Activated CD8-positive, alpha-beta memory T cell treated with anti-CD3 and anti-CD28 coated beads for 36 hours (primary cell): ENCODE measurements at regions not wholly inside any gene's neighbourhood (a gene's known extent, or its start where the extent isn't known, plus 50 kb on each side); places are given as distances from the start of the nearest gene placed in this dataset.
"Not testable (repeated sequence)": the region's sequence is repeated elsewhere in the genome, so short reads cannot be mapped to it uniquely, and the experiment has no call there.

Experiments used
- CTCF ChIA-PET: fragments of 350-600 bp; sonication (Branson Sonifier 250); formaldehyde crosslinking; loops from one replicate; lab custom pipeline; 2021; ENCODE audit warnings: antibody characterized with exemption; lab: Charles Lee
- POLR2A ChIA-PET: fragments of 350-600 bp; sonication (Branson Sonifier 250); formaldehyde crosslinking; loops from one replicate; lab custom pipeline; 2021; ENCODE audit warnings: antibody characterized with exemption; lab: Charles Lee

- ChIA-PET CTCF (no interaction called here), POLR2A (no interaction called here)
Measured at GRCh38 chr4:83962492-83962891, 426.6 kb downstream of the GPAT3 start.

GRCh38 chr4:83961575-83961974 is 425.7 kb downstream of the GPAT3 start:
- ChIA-PET POLR2A (no interaction called here), CTCF (no interaction called here)

GRCh38 chr4:83959160-83959559 is 423.3 kb downstream of the GPAT3 start:
- ChIA-PET POLR2A (no interaction called here), CTCF (no interaction called here)

GRCh38 chr4:83947830-83948193 is 411.9 kb downstream of the GPAT3 start:
- CTCF ChIA-PET, result no interaction called here
- POLR2A ChIA-PET, result no interaction called here

GRCh38 chr4:83947125-83947829 is 411.4 kb downstream of the GPAT3 start:
- ChIA-PET POLR2A (no interaction called here), CTCF (no interaction called here)

- CTCF ChIA-PET, POLR2A ChIA-PET: not testable (repeated sequence)
Measured at GRCh38 chr4:83943691-83944090, 407.8 kb downstream of the GPAT3 start.

- ChIA-PET CTCF (no interaction called here), POLR2A (no interaction called here)
Measured at GRCh38 chr4:83932750-83933391, 397.0 kb downstream of the GPAT3 start.

- ChIA-PET POLR2A (no interaction called here), CTCF (no interaction called here)
Measured at GRCh38 chr4:83931659-83932438, 395.9 kb downstream of the GPAT3 start.

- ChIA-PET CTCF (no interaction called here), POLR2A (no interaction called here)
Measured at GRCh38 chr4:83929550-83929949, 393.6 kb downstream of the GPAT3 start.

- ChIA-PET POLR2A (no interaction called here), CTCF (no interaction called here)
Measured at GRCh38 chr4:83926950-83927349, 391.0 kb downstream of the GPAT3 start.

GRCh38 chr4:83923341-83923740 is 387.4 kb downstream of the GPAT3 start:
- POLR2A ChIA-PET, result no interaction called here
- CTCF ChIA-PET, result no interaction called here

- ChIA-PET CTCF (no interaction called here), POLR2A (no interaction called here)
Measured at GRCh38 chr4:83922402-83922801, 386.5 kb downstream of the GPAT3 start.

GRCh38 chr4:83921124-83921523 is 385.2 kb downstream of the GPAT3 start:
- POLR2A ChIA-PET, result no interaction called here
- CTCF ChIA-PET, result no interaction called here

GRCh38 chr4:83920375-83920774 is 384.5 kb downstream of the GPAT3 start:
- ChIA-PET CTCF (no interaction called here), POLR2A (no interaction called here)

GRCh38 chr4:83917572-83917971 is 381.7 kb downstream of the GPAT3 start:
- POLR2A ChIA-PET, result no interaction called here
- CTCF ChIA-PET, result no interaction called here

GRCh38 chr4:83910693-83911092 is 374.8 kb downstream of the GPAT3 start:
- CTCF ChIA-PET, result no interaction called here
- POLR2A ChIA-PET, result no interaction called here

GRCh38 chr4:83906561-83906960 is 370.7 kb downstream of the GPAT3 start:
- ChIA-PET CTCF (no interaction called here), POLR2A (no interaction called here)

- CTCF ChIA-PET, result no interaction called here
- POLR2A ChIA-PET, result no interaction called here
Measured at GRCh38 chr4:83905952-83906351, 370.0 kb downstream of the GPAT3 start.

GRCh38 chr4:83903740-83904139 is 367.8 kb downstream of the GPAT3 start:
- POLR2A ChIA-PET, CTCF ChIA-PET: not testable (repeated sequence)

GRCh38 chr4:83894831-83895230 is 358.9 kb downstream of the GPAT3 start:
- CTCF ChIA-PET, result no interaction called here

GRCh38 chr4:83890816-83891215 is 354.9 kb downstream of the GPAT3 start:
- CTCF ChIA-PET, result interaction anchor here (1.2 kb wide), 1 partner anchor 20 kb away, joined by 3 read pairs; no protein-coding TSS in a partner anchor
- POLR2A ChIA-PET, result no interaction called here

More at GRCh38 chr4:83894831-83895230, 358.9 kb downstream of the GPAT3 start:
- POLR2A ChIA-PET, result no interaction called here
